K562 (cell line): ENCODE measurements at regions not wholly inside any gene's neighbourhood (a gene's known extent, or its start where the extent isn't known, plus 50 kb on each side); places are given as distances from the start of the nearest gene placed in this dataset.

Source experiments
- BHLHE40 ChIP-seq: IDR thresholded peaks from 2 replicates; pipeline ENCODE4 v1.6.1; 2011; ENCODE audit warnings: low read length, improper control_type of control experiment
- PML ChIP-seq: IDR thresholded peaks from 2 replicates; pipeline ENCODE4 v1.6.1; 2012; ENCODE audit warnings: low read length, inconsistent platforms
- XRCC4 ChIP-seq: IDR thresholded peaks from one replicate; pipeline ENCODE4 v1.6.1; 2011; ENCODE audit not compliant: insufficient read depth, insufficient read length; ENCODE audit errors: extremely low read depth
- ZFP30 ChIP-seq: fragments of 250-450 bp; sonication (Bioruptor Pico); IDR thresholded peaks from 2 replicates; pipeline ENCODE4 v1.8.0; 2022; ENCODE audit warnings: moderate library complexity, mild to moderate bottlenecking, inconsistent platforms, borderline replicate concordance
- ZNF384 ChIP-seq: IDR thresholded peaks from 2 replicates; pipeline ENCODE4 v1.6.1; 2012; ENCODE audit warnings: low read depth, low read length, improper control_type of control experiment

DNA sequence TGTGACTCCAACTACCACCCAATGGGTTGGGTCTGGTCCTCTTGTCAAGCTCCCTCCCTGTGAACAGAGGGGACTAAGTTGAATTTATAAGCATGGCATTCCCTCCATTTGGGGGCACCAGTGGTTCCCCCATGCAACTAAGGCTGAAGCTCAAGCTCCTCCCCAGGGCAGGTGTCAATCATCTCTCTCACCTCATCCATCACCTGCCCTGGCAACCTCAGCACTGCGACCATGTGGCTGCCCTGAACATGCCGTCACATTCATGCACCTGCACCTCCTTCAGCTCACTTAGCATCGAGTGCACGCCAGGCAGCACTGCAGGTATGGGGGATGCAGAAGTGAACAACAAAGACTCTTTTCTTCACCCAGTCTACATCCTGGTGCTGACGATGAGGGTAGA, 799.3 kb downstream of the TBC1D22A start:
- no peak for TF ChIP-seq ZFP30 (CRISPR knock-in tag)
- TF ChIP-seq PML, result no peak
- TF ChIP-seq ZNF384, result no peak
- no peak for TF ChIP-seq XRCC4
- TF ChIP-seq BHLHE40, result no peak
